ENCODE measurements at regions not wholly inside any gene's neighbourhood (a gene's known extent, or its start where the extent isn't known, plus 50 kb on each side); places are given as distances from the start of the nearest gene placed in this dataset.

DNA sequence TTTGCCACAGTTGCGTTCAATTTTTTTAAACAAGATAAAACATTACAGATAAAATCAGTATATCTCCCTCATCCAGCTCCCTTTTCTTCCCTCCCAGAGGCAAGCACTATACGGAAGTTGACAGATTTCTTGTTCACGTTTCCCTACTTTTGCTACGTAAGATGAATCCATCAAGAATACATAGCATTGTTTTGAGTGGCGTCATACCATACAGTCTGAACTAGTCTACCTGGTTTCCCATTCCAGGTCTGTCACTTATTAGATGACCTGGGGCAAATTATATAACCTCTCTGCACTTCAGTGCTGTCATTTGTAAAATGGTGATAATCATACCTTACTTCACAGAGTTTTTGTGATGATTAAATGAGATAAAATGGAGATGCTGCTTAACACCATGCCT lies 184.3 kb upstream of the SOX4 start:
- H3K4me3 ChIP-seq (replicated peaks; ENCODE audit: insufficient read depth, low read length), result no peak overlapping the region
- no peak for DNase-seq (ENCODE audit: low read depth in 1 of 2, low spot score in 1 of 2)
- H3K27ac ChIP-seq (replicated peaks), result no peak overlapping the region
- TF ChIP-seq, protein P1, sequence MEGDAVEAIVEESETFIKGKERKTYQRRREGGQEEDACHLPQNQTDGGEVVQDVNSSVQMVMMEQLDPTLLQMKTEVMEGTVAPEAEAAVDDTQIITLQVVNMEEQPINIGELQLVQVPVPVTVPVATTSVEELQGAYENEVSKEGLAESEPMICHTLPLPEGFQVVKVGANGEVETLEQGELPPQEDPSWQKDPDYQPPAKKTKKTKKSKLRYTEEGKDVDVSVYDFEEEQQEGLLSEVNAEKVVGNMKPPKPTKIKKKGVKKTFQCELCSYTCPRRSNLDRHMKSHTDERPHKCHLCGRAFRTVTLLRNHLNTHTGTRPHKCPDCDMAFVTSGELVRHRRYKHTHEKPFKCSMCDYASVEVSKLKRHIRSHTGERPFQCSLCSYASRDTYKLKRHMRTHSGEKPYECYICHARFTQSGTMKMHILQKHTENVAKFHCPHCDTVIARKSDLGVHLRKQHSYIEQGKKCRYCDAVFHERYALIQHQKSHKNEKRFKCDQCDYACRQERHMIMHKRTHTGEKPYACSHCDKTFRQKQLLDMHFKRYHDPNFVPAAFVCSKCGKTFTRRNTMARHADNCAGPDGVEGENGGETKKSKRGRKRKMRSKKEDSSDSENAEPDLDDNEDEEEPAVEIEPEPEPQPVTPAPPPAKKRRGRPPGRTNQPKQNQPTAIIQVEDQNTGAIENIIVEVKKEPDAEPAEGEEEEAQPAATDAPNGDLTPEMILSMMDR (IDR thresholded peaks at IDR 0.05; ENCODE audit: insufficient read depth, low read length), result no peak
- TF ChIP-seq REST (IDR thresholded peaks at IDR 0.05; ENCODE audit: insufficient replicate concordance, low read depth), result no peak
- TF ChIP-seq GABPA (IDR thresholded peaks at IDR 0.05; ENCODE audit: low read depth), result no peak
- no peak for TF ChIP-seq SPI1 (IDR thresholded peaks at IDR 0.05; ENCODE audit: borderline replicate concordance, low read depth)
- no peak for TF ChIP-seq POLR2AphosphoS5 (IDR thresholded peaks at IDR 0.05; ENCODE audit: low read depth)
- H3K27me3 ChIP-seq (ENCODE audit: insufficient read depth, poor library complexity, severe bottlenecking), result no peaks in the 10 kb centered on the region

GRCh38 chr6:21413428-21413827 lies 180.1 kb upstream of the SOX4 start:
- TF ChIP-seq REST (IDR thresholded peaks at IDR 0.05; ENCODE audit: insufficient replicate concordance, low read depth) (no peak), POLR2AphosphoS5 (IDR thresholded peaks at IDR 0.05; ENCODE audit: low read depth) (no peak), SPI1 (IDR thresholded peaks at IDR 0.05; ENCODE audit: borderline replicate concordance, low read depth) (no peak), GABPA (IDR thresholded peaks at IDR 0.05; ENCODE audit: low read depth) (no peak)
- TF ChIP-seq, protein P1 (IDR thresholded peaks at IDR 0.05; ENCODE audit: insufficient read depth, low read length), result no peak

GRCh38 chr6:21414065-21414464 lies 179.5 kb upstream of the SOX4 start:
- Histone ChIP-seq H3K4me3 (replicated peaks; ENCODE audit: insufficient read depth, low read length) (no peak overlapping the region), H3K27ac (replicated peaks) (no peak overlapping the region), H3K27me3 (ENCODE audit: insufficient read depth, poor library complexity, severe bottlenecking) (no peaks in the 10 kb centered on the region)
- TF ChIP-seq SPI1 (IDR thresholded peaks at IDR 0.05; ENCODE audit: borderline replicate concordance, low read depth) (no peak), POLR2AphosphoS5 (IDR thresholded peaks at IDR 0.05; ENCODE audit: low read depth) (no peak)
- TF ChIP-seq, protein P1 (IDR thresholded peaks at IDR 0.05; ENCODE audit: insufficient read depth, low read length), result no peak
- no peak for DNase-seq (ENCODE audit: low read depth in 1 of 2, low spot score in 1 of 2)

More at GRCh38 chr6:21413428-21413827, 180.1 kb upstream of the SOX4 start:
- Histone ChIP-seq H3K27me3 (ENCODE audit: insufficient read depth, poor library complexity, severe bottlenecking) (no peaks in the 10 kb centered on the region), H3K27ac (replicated peaks) (no peak overlapping the region), H3K4me3 (replicated peaks; ENCODE audit: insufficient read depth, low read length) (no peak overlapping the region)
- no peak for DNase-seq (ENCODE audit: low read depth in 1 of 2, low spot score in 1 of 2)

Data from HL-60 (cell line).